DND-41 (cell line): ENCODE measurements at regions not wholly inside any gene's neighbourhood (a gene's known extent, or its start where the extent isn't known, plus 50 kb on each side); places are given as distances from the start of the nearest gene placed in this dataset.

ENCODE experiments used
- EZH2 ChIP-seq: IDR thresholded peaks from 3 replicates; pipeline ENCODE4 v1.6.1; 2012; ENCODE audit warnings: borderline replicate concordance, low read depth, mild to moderate bottlenecking, moderate library complexity, low read length, inconsistent platforms; ENCODE audit not compliant: severe bottlenecking
- TF ChIP-seq, protein P1 (sequence below): IDR thresholded peaks from 2 replicates; pipeline ENCODE4 v1.5.1; 2012; ENCODE audit warnings: borderline replicate concordance, low read length, moderate library complexity, mild to moderate bottlenecking; ENCODE audit not compliant: poor library complexity, severe bottlenecking; ENCODE audit errors: extremely low read depth

DNA sequence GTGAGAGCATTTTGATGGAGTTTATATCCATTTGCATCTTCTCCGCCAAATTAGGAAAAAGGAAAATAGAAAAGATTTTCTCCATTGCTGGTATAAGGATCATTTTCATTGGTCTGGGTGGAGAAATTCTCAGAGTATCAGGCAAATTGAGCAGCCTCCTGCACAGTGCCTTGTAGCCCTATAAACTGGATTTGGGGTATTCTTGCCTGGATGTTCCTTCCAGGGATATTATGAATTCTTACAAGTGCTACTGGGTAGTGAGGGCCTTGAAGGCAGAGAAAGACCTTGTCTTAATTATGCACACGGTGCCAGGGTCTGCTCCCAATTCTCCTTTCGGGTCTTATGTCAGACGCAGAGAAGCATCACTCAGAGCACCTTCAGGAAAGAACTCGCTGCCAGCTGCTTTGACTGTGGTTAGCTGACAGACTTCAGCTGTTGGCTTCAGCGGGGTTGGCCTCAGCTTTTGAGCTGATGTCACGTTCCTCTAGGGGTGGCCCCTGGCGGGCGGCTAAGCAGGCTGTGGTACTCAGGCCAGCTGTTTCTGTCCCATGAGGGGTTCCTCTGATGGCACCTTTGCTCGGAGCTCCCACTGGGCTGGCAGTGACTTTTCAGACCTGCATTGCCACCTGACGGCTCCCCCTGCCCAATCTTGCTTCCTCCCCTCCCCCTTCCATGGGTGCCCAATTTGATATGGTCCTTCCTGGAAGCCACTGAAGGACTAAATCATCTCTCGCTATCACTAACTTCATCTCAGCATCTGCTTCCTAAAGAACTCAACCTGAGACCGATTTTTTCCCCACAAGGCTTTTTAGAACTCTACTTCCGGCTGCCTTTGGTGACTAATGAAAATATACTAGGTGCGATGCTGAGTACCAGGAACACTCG lies 519.5 kb downstream of the BCOR start:
- TF ChIP-seq, protein P1, sequence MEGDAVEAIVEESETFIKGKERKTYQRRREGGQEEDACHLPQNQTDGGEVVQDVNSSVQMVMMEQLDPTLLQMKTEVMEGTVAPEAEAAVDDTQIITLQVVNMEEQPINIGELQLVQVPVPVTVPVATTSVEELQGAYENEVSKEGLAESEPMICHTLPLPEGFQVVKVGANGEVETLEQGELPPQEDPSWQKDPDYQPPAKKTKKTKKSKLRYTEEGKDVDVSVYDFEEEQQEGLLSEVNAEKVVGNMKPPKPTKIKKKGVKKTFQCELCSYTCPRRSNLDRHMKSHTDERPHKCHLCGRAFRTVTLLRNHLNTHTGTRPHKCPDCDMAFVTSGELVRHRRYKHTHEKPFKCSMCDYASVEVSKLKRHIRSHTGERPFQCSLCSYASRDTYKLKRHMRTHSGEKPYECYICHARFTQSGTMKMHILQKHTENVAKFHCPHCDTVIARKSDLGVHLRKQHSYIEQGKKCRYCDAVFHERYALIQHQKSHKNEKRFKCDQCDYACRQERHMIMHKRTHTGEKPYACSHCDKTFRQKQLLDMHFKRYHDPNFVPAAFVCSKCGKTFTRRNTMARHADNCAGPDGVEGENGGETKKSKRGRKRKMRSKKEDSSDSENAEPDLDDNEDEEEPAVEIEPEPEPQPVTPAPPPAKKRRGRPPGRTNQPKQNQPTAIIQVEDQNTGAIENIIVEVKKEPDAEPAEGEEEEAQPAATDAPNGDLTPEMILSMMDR: no peak
- no peak for TF ChIP-seq EZH2
